GM21423 (cell line): ENCODE measurements at regions not wholly inside any gene's neighbourhood (a gene's known extent, or its start where the extent isn't known, plus 50 kb on each side); places are given as distances from the start of the nearest gene placed in this dataset.

Experiments used
- ATAC-seq: cut with Tn5 transposase; IDR thresholded peaks from one replicate; pipeline ENCODE4 v1.9.1; 2021; ENCODE audit warnings: mild to moderate bottlenecking, moderate library complexity; ENCODE audit not compliant: unreplicated experiment

DNA sequence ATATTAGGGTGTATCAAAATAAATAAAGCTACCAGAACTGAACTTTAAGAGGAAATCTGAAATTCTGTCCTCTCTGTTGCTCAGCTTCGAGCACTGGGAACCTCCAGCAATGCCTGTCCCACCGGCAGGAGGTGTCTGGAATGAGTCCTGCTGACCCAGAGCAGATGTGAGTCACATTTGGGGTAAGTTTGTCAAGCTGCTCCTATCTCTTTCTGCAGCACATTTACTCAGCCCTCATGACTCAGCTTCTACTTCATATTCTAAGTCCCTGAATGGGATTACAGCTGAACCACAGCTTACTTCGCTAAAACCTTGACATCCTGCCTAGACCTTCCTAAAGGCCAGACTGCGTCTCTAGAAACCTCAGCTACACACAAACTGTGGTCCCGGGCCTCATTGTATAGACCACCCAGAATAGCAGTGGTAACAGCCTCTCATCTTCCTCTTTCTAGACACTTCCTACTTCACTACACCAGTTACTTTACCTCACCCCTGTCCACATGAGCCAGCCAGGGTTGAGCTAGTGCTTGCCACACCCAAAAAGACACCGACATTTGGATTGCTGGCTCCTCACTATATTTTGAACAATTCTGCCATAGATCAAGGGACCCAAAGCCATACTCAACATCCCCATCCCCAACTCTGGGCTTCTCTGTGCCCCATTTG is 109.6 kb upstream of the TMCO5A start:
- no peak for ATAC-seq

DNA sequence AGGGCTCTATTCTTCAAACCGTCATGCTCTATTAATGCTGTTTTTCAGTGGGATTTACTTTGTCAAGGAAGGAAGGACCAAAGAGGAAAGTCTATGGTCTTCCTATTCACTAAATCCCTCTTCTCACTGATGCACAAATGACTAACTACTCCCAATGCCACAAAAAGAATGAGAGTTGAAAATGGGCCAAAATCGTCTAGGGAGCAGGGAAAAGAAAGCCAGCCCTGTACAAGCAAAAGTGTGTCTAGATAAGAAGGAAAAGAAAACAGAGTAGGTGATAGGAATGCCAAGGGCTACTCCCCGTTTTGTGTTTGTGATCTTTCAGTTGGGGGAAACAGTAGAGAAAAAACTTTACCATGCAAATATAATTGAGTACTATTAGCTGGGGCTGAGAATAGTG is 97.2 kb upstream of the TMCO5A start:
- no peak for ATAC-seq

DNA sequence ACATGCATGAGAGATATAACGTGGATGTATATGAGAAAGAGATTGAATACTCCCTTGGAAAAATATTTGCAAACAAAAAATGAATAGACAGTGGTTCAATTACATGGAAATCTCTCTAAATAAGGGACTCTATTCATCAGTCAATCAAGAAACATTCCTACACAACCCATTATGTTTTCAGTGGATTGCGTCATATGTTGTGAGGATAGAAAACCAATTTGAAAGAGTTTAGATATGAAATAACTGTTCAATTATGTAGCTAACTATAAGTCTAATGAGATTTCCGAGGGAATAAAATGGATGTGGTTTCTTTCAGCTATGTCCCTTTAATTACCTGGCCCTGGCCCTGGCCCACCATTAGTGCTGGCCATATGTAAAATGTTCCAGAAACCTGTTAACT is 86.7 kb upstream of the TMCO5A start:
- no peak for ATAC-seq

DNA sequence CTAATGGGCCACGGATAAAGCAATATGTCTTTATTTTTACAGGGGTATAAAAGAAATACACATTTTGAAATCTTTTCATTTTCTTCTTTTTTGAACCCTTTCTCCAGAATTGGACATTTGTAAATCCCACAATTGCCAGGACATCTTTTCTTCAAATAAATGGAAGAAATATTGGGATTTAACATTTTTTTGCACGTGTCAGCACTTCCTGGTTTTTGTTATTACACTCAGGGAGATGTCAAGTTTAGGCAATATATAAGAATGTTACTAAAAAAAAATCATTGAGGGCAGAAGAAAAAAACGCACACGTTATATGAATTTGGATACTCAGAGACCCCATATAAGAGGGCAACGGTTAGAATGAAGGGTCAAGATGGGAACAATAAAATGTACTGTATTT is 78.3 kb upstream of the TMCO5A start:
- ATAC-seq: no peak

DNA sequence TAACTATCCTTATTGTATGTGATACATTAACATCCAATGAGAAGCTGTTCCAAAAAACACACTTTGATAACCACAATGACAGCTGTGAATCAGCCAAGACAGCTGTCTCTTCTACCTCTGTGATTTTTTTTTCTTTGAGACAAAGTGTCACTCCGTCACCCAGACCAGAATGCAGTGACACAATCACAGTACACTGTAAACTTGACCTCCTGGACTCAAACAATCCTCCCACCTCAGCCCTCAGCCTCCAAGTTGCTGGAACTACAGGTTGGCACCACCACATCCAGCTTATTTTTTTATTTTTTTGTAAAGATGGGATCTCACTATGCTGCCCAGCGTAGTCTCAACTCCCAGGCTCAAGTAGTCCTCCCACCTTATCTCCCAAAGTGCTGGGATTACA is 73.5 kb upstream of the TMCO5A start:
- ATAC-seq: no peak

DNA sequence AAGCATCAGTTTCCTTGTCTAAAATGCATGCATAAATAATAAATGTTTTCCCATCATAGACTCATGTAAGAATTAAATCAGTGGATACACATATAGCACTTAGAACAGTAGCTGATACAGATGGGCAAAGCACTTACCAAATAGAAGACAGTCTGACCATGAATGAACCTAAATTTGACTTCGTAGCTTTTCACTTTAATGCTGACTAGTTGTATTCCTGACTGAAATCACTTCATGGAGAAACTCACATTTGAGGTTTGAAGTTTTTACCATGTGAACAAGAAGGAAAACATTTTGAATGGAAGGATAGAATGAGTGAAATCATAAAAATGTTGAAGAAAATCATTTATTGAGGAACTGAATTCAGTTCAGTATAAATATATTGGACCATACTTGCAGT is 68.8 kb upstream of the TMCO5A start:
- no peak for ATAC-seq

DNA sequence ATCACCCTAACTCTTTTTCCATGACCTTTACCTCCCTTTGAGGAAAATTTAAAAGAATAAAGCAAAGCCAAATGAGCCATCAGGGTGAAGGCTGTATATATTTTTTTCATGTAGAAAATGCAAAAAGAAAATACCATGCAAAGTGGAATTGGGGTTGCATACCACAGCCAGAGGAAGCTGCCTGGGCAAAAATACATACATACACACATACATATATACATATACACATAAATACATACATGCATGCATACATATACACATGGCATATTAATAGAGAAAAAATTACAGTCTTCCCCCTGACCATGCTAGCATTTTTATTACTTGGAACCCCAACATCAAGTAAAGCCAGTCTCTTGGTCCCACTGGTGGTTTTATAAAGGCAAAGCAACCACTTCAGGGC is 63.7 kb upstream of the TMCO5A start:
- no peak for ATAC-seq

DNA sequence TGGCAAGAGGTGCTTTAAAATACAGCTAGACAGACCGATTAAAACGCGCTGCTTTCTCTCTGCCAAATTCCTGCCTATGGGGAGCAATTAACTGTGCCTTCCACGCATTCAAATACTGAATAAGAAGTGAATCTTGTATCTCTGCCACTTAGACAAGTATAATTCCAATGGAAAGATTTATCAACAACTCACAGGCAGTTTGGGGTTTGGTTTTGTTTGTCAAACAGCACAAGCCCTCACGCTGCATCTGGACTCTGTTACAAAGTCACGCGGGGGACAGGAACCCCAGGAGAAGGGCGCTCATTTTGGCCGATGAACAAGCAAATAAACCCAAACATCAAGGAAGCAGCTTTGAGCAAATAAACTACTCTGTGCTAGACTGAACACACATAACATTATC is 61.8 kb upstream of the TMCO5A start:
- no peak for ATAC-seq

DNA sequence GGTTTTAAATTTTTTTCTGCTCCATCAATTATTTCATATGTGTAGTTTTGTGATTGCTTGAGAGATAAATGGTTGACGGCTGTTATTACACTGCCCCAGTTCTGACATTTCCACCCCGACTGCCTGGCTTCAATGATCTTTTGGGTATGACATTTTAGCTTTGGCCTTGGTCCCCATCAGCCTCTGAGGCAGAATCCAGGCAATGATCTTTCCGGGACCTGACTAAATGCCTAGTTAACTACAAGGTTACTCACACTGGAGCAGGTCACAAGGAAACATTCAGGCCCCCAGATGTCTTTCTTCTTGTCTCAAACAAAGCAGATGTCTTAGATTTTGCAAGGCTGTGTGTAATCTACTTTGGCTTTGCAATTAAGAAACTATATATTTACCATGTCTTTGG is 61.1 kb upstream of the TMCO5A start:
- ATAC-seq: no peak

DNA sequence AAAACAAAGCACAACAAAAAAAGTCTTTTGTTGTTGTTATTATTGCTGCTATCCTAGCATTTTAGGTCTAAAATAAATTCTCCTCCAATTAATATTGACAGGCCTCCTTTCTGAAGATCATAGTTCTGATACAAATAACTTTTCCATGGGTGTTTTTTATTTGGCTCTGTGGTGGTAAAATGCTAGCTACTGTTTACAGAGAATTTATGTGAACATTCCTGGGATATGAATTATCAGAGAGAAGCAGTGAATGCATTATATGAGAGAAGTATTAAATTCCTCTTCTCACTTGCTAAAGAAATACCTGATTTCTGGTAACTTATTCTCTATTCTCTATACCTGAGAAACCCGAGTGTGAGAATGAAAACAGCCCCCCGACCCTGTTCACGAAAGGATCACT is 57.5 kb upstream of the TMCO5A start:
- no peak for ATAC-seq

DNA sequence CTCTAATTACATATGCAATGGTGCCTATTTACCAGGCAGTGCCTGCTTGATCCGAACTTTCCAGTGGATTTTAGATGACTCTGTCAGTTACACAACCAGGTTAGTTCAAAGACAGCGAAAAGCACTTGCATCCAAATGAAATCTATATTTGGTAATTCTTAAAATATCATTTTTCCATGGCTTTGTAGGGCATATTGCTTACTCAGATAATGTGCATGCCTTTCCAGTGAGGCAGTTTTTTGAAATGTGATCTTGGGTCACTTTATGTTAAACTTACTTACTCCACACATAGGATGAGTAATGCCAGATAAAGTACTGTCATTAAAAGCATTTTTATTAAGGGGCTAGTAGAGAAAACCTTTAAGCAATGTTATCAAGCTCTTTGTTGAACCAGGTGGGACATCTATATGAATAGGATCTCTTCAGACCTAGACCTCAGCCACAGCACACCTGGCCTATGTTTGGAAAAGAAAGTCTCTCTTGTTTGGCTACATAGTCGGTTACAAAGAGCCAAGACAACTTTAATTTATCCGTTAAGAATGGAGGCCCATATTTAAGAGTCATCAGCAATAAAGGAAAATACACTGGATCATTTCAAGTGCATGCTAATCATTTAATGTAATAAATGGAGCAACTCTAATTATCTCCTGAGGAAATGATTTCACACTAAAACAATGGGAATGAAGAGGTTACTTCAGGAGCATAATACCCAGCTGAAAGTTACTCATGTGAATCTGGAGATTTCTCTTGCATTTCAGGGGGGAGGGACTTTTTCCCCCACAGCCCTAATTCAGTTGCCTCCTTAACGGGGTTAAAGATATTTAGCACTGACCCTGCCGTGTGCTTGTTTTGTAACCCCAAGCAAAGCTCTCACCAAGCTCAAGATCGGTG is 56.3 kb upstream of the TMCO5A start:
- no peak for ATAC-seq

DNA sequence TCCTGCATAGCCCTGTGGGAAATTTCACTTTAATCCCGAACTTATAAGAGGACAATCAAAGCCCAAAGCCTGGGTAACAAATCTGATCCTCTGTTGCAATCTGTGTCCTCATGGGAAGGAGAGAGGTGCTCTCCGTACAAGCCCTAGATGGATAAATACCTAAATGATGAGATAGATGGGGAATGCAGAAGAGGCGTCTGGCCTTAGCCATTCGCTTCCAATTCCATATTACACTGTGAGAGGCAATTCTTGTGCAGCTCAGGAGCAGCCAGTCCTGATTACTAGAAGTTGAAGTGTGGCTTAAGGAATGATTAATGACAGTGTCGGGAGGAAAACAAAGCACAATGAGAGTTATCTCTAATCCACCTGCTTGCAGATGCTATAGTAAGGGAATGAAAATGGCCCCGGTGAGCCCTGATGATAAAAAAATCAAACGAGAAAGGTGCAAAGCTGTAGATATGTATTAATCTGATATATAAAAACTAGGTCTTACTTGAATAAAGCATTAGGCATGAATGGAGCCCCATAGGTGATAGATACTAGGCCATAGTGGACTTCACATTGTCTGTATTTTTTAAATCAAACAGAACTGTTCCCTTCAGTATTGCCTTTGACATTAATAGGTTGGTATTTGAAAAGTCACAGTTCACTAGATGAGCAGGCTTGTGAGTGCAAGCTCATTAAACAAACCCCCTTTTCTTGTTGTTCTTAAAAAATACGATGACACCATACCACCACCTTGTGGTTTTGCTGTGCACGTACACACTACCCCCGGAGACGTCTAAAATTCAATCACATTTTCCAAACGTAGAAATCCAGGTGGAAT is 54.2 kb upstream of the TMCO5A start:
- ATAC-seq: no peak

DNA sequence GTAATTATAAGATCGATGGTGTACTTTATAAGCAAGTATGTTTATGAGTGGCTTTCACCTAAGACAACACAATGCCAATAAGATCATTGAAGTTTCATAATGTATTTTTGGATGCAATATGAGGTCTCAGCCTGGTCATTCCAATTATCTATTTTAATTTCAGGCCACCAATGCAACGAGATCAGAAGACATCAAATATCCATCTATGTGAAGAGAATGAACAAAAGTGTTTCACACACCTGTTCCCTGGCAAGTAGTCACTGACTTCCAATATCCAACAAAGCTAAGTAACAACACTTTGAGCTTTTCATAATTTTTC is 53.6 kb upstream of the TMCO5A start:
- no peak for ATAC-seq

DNA sequence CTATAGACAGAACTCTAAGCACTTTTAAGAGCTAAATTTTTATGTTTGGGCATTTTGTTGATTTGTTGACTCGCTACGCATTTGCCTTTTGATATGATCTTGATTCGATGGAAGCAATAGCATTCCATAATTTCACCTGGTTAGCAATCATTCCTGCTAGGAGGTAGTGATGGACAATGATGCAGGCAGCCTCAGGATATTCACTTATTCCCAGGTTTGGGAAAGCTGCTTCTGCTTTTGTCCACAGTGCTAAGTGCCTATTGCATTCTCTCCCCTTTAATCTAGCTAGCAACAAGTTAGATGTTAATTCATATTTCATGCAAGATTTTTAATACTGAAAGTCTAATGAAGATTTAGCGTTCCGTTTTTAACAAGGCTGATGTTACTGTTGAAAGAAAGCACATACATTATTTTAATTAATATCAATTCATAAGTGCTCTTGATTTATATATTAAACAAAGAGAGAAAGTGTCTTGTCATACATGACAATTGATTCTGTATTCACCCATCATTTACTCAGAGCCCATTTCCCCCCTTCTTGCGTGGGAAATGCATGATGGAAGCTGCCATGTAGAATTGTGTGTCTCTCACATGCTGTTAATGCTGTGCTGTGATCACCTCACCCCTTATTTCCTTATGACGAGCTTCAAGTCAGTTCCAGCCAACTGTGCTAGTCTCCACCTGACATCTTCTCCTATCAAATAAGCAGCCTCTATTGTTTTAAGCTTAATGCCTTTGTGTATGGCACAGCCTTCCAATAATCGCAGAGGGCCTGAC is 53.0 kb upstream of the TMCO5A start:
- no peak for ATAC-seq

DNA sequence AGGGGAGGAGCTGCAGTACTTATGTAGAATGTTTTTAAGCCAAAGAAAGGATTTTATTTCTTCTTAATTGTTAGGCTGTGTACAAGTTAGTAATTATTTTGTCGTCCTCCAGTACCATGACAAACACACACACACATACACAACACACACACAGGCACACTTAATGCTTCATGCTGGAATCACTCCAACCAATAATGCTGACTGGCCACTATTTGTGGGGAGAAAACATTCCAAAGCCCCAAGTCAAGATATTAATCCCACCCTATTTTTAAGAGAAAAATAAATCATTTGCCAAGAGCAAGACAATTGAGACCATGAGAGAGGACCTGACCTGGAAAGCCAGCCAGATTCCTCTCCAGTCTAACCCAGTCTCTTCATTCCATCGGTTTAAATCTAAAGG is 51.8 kb upstream of the TMCO5A start:
- no peak for ATAC-seq
